Stimulated activated CD4-positive, alpha-beta T cell treated with anti-CD3 and anti-CD28 coated beads, TNF-alpha, amount 100 ng/mL, for 48 hours (primary cell): ENCODE measurements at regions not wholly inside any gene's neighbourhood (a gene's known extent, or its start where the extent isn't known, plus 50 kb on each side); places are given as distances from the start of the nearest gene placed in this dataset.

Source experiments
- DNase-seq, 3 donors: peaks; one replicate each; pipeline ENCODE4 v3.0.0-alpha.2; 2020; ENCODE audit warnings: low read depth in 3 of 3

- peak; percentile 65 to 73 (median 69) for DNase-seq
Measured at GRCh38 chr14:49999146-49999761, 106.4 kb downstream of the ARF6 start.

- no peak for DNase-seq
Measured at GRCh38 chr14:49999826-50000379, 107.0 kb downstream of the ARF6 start.

GRCh38 chr14:50000380-50001150 lies 107.7 kb downstream of the ARF6 start:
- peak; percentile 57 to 77 (median 61) for DNase-seq

- peak; percentile 51 to 71 (median 60) for DNase-seq
Measured at GRCh38 chr14:50001151-50001998, 108.5 kb downstream of the ARF6 start.

GRCh38 chr14:50001999-50002925 lies 109.4 kb downstream of the ARF6 start:
- DNase-seq: peak in 2 of 3 donors; percentile 55 to 69

- no peak for DNase-seq
Measured at GRCh38 chr14:50002926-50003212, 110.0 kb downstream of the ARF6 start.

- peak; percentile 54 to 76 (median 69) for DNase-seq
Measured at GRCh38 chr14:50003213-50004021, 110.5 kb downstream of the ARF6 start.

- no peak for DNase-seq
Measured at GRCh38 chr14:50006141-50006540, 110.2 kb downstream of the VCPKMT start.

- DNase-seq: no peak
Measured at GRCh38 chr14:50007123-50007903, 109.1 kb downstream of the VCPKMT start.

GRCh38 chr14:50008562-50008961 lies 107.8 kb downstream of the VCPKMT start:
- no peak for DNase-seq

- DNase-seq: no peak
Measured at GRCh38 chr14:50008974-50009373, 107.4 kb downstream of the VCPKMT start.

- no peak for DNase-seq
Measured at GRCh38 chr14:50010752-50011151, 105.6 kb downstream of the VCPKMT start.

GRCh38 chr14:50011242-50011641 lies 105.1 kb downstream of the VCPKMT start:
- no peak for DNase-seq

GRCh38 chr14:50012644-50013043 lies 103.7 kb downstream of the VCPKMT start:
- DNase-seq: no peak

GRCh38 chr14:50013198-50013918 lies 103.0 kb downstream of the VCPKMT start:
- DNase-seq: no peak

- DNase-seq: no peak
Measured at GRCh38 chr14:50013934-50014333, 102.4 kb downstream of the VCPKMT start.

GRCh38 chr14:50014809-50015430 lies 101.5 kb downstream of the VCPKMT start:
- no peak for DNase-seq

GRCh38 chr14:50015716-50016115 lies 100.7 kb downstream of the VCPKMT start:
- no peak for DNase-seq
